ENCODE measurements at regions not wholly inside any gene's neighbourhood (a gene's known extent, or its start where the extent isn't known, plus 50 kb on each side); places are given as distances from the start of the nearest gene placed in this dataset.

DNA sequence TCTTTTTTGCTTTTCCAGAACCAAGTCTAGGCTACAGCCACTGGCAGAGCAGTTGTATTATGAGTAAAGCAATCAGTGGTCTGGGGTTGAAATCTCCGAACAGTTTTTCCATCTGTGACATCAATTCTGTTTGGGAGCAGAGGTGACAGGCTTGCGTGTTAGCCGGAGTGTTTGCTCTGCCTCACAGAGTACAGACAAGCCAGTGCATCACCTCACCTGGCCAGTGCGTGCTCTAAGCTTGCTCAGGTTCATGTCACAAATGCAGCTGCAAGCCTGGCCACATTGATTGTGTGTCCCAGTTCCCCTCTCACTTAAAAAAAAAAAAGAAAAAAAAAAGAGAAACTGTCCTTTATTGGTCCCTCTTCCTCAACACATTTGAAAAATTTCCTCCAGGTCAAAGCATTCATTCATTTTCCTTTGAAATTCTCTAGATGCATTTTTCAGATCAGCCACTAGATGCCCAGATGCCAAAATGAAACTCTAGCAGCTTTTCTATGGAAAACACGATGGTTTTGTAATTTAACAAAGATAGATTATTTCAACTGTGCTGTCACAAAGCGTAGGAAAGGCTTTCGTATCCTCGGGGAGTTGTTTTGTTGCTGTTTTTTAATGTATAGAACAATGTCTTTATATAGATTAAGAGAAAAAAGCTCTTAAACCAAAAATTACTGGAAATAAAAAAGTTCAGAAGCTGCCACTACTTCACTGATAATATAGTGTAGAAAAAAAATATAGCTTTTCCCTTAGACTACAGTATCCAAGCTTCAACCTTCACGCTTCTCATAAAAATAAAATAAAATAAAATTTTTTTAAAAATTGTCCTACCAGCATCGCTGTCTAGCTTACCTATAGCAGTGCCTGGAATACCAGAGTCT, 585.5 kb downstream of the TLE1 start:
- TF ChIP-seq, protein P1, sequence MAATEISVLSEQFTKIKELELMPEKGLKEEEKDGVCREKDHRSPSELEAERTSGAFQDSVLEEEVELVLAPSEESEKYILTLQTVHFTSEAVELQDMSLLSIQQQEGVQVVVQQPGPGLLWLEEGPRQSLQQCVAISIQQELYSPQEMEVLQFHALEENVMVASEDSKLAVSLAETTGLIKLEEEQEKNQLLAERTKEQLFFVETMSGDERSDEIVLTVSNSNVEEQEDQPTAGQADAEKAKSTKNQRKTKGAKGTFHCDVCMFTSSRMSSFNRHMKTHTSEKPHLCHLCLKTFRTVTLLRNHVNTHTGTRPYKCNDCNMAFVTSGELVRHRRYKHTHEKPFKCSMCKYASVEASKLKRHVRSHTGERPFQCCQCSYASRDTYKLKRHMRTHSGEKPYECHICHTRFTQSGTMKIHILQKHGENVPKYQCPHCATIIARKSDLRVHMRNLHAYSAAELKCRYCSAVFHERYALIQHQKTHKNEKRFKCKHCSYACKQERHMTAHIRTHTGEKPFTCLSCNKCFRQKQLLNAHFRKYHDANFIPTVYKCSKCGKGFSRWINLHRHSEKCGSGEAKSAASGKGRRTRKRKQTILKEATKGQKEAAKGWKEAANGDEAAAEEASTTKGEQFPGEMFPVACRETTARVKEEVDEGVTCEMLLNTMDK (IDR thresholded peaks at IDR 0.05; ENCODE audit: borderline replicate concordance, insufficient read depth, low read depth, low read length, poor library complexity, severe bottlenecking), result no peak
- TF ChIP-seq, protein P2, sequence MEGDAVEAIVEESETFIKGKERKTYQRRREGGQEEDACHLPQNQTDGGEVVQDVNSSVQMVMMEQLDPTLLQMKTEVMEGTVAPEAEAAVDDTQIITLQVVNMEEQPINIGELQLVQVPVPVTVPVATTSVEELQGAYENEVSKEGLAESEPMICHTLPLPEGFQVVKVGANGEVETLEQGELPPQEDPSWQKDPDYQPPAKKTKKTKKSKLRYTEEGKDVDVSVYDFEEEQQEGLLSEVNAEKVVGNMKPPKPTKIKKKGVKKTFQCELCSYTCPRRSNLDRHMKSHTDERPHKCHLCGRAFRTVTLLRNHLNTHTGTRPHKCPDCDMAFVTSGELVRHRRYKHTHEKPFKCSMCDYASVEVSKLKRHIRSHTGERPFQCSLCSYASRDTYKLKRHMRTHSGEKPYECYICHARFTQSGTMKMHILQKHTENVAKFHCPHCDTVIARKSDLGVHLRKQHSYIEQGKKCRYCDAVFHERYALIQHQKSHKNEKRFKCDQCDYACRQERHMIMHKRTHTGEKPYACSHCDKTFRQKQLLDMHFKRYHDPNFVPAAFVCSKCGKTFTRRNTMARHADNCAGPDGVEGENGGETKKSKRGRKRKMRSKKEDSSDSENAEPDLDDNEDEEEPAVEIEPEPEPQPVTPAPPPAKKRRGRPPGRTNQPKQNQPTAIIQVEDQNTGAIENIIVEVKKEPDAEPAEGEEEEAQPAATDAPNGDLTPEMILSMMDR (IDR thresholded peaks at IDR 0.05 in 2 of 3, conservative IDR thresholded peaks at IDR 0.05 in 1 of 3; ENCODE audit: insufficient read depth in 2 of 3, low read depth in 1 of 3, low read length in 3 of 3), result no peak
- TF ChIP-seq ZNF354B (CRISPR knock-in tag; IDR thresholded peaks at IDR 0.05) (no peak), THRAP3 (IDR thresholded peaks at IDR 0.05; ENCODE audit: borderline replicate concordance) (no peak), JUND (IDR thresholded peaks at IDR 0.05; ENCODE audit: borderline replicate concordance, low read depth, low read length) (no peak), JUND (tag; IDR thresholded peaks at IDR 0.05; ENCODE audit: borderline replicate concordance, low read depth, low read length) (no peak), POLR2A (conservative IDR thresholded peaks at IDR 0.05) (no peak), JUN (IDR thresholded peaks at IDR 0.05; ENCODE audit: borderline replicate concordance, low read depth, low read length) (no peak), JUN (CRISPR knock-in tag; IDR thresholded peaks at IDR 0.05; ENCODE audit: borderline replicate concordance) (no peak), KLF1 (tag; IDR thresholded peaks at IDR 0.05) (no peak), HNRNPUL1 (IDR thresholded peaks at IDR 0.05; ENCODE audit: low read length) (no peak), RAD21 (CRISPR knock-in tag; conservative IDR thresholded peaks at IDR 0.05 in 1 of 2, IDR thresholded peaks at IDR 0.05 in 1 of 2) (no peak)
- TF ChIP-seq, protein P3, sequence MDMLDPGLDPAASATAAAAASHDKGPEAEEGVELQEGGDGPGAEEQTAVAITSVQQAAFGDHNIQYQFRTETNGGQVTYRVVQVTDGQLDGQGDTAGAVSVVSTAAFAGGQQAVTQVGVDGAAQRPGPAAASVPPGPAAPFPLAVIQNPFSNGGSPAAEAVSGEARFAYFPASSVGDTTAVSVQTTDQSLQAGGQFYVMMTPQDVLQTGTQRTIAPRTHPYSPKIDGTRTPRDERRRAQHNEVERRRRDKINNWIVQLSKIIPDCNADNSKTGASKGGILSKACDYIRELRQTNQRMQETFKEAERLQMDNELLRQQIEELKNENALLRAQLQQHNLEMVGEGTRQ (CRISPR knock-in tag; IDR thresholded peaks at IDR 0.05), result no peak
- TF ChIP-seq, protein P4, sequence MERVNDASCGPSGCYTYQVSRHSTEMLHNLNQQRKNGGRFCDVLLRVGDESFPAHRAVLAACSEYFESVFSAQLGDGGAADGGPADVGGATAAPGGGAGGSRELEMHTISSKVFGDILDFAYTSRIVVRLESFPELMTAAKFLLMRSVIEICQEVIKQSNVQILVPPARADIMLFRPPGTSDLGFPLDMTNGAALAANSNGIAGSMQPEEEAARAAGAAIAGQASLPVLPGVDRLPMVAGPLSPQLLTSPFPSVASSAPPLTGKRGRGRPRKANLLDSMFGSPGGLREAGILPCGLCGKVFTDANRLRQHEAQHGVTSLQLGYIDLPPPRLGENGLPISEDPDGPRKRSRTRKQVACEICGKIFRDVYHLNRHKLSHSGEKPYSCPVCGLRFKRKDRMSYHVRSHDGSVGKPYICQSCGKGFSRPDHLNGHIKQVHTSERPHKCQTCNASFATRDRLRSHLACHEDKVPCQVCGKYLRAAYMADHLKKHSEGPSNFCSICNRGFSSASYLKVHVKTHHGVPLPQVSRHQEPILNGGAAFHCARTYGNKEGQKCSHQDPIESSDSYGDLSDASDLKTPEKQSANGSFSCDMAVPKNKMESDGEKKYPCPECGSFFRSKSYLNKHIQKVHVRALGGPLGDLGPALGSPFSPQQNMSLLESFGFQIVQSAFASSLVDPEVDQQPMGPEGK (CRISPR knock-in tag; IDR thresholded peaks at IDR 0.05; ENCODE audit: borderline replicate concordance), result no peak
